Left ventricle myocardium inferior (tissue), 1 donor: ENCODE measurements at regions not wholly inside any gene's neighbourhood (a gene's known extent, or its start where the extent isn't known, plus 50 kb on each side); places are given as distances from the start of the nearest gene placed in this dataset.

ENCODE experiments used
- DNase-seq: peaks from one replicate; pipeline ENCODE4 v3.0.0-alpha.2; 2020
- H3K27ac ChIP-seq: fragments of 200-600 bp; replicated peaks from 2 replicates; pipeline ENCODE4 v1.8.0; 2021
- H3K27me3 ChIP-seq: fragments of 200-600 bp; 2 replicates; pipeline ENCODE4 v1.8.0; 2021; ENCODE audit warnings: low read depth
- H3K36me3 ChIP-seq: fragments of 200-600 bp; 2 replicates; pipeline ENCODE4 v1.8.0; 2021
- H3K4me1 ChIP-seq: fragments of 200-600 bp; 2 replicates; pipeline ENCODE4 v1.8.0; 2021
- H3K4me3 ChIP-seq: fragments of 200-600 bp; 2 replicates; pipeline ENCODE4 v1.8.0; 2021; ENCODE audit warnings: mild to moderate bottlenecking, moderate library complexity
- H3K9me3 ChIP-seq: fragments of 200-600 bp; replicated peaks from 2 replicates; pipeline ENCODE4 v1.8.0; 2021
- CTCF ChIP-seq: fragments of 200-600 bp; IDR thresholded peaks from 2 replicates; pipeline ENCODE4 v1.8.0; 2021; ENCODE audit warnings: antibody characterized with exemption, mild to moderate bottlenecking, borderline replicate concordance
- intact Hi-C: fragments of 100-400 bp; cut with micrococcal nuclease; formaldehyde crosslinking; loops from one replicate; pipeline ENCODE4 v1.11.0; 2022
- donor health status: DM: no; HTN: yes; CAD: no; lungs with severe emphysema.

GRCh38 chr1:55310505-55310971, 95.4 kb upstream of the USP24 start:
- Histone ChIP-seq H3K9me3 (no peaks in the 10 kb centered on the region), H3K36me3 (no peaks in the 10 kb centered on the region), H3K4me3 (no peak overlapping the region), H3K27ac (no peak overlapping the region), H3K4me1 (peaks cover 4% of the 10 kb centered on the region), H3K27me3 (peaks cover 5% of the 10 kb centered on the region)
- DNase-seq = no peak
- TF ChIP-seq CTCF = no peak
- intact Hi-C loops = no loop called here

DNA sequence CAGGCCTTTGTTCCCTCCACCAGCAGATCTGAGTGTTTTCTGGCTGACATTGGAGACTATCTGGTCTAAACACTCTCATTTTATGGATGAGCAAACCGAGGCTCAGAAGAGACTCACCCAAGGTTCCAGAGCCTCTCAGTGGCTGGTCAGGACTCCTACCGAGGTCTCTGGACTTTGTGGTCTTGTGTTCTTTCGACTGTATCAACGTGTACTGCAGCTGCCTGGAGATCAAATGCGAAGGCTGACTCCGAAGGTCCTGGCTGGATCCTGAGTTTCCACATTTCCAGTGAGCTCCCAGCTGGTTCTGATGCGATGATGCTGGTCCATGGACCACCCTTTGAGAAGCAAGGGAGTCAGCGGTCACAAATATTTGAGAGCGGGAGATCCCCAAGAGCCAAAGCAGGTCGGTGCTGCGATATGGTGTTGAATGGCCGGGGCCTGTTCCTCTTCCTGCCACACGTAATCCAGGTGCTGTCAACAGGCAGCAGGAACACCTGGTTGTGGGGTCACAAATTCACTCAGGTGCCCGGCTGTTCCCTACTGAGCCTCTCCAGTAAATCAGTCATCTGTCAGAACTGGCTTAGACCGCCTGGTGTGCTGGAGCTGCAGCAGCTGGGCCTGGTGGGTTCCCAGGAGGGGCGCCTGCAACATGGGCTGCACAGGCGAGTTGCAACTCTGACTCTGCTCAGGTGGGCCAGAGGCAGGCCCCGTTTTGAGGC, 94.8 kb upstream of the USP24 start:
- no peak for TF ChIP-seq CTCF
- Histone ChIP-seq H3K9me3 (no peaks in the 10 kb centered on the region), H3K4me1 (peaks cover 4% of the 10 kb centered on the region), H3K4me3 (no peak overlapping the region), H3K27me3 (peaks cover 5% of the 10 kb centered on the region), H3K36me3 (no peaks in the 10 kb centered on the region), H3K27ac (no peak overlapping the region)
- DNase-seq = no peak
- intact Hi-C loops = no loop called here

DNA sequence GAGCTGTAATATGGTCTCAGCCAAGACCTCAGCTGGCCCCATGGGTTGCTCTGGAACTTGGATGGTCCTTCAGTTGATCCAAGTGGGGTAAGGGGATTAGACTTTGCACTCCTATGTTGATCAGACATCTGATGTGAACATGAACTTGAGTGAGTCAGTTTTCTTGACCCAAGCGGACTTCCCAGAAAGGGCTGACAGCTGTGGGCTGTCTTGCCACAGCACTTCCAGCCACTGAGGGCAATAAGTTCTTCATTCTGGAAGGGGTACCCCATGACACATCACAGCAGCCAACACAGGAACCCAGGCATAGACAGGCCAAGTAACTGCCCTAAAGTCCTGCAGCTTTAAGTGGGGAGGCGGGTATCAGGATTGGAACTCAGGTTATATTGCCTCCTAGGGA, 93.9 kb upstream of the USP24 start:
- no peak for TF ChIP-seq CTCF
- no peaks in the 10 kb centered on the region for H3K36me3 ChIP-seq
- H3K4me3 ChIP-seq = no peak overlapping the region
- H3K27ac ChIP-seq = no peak overlapping the region
- H3K27me3 ChIP-seq = peaks cover 5% of the 10 kb centered on the region
- no peaks in the 10 kb centered on the region for H3K9me3 ChIP-seq
- intact Hi-C loops = no loop called here
- DNase-seq = no peak
- peaks cover 4% of the 10 kb centered on the region for H3K4me1 ChIP-seq

DNA sequence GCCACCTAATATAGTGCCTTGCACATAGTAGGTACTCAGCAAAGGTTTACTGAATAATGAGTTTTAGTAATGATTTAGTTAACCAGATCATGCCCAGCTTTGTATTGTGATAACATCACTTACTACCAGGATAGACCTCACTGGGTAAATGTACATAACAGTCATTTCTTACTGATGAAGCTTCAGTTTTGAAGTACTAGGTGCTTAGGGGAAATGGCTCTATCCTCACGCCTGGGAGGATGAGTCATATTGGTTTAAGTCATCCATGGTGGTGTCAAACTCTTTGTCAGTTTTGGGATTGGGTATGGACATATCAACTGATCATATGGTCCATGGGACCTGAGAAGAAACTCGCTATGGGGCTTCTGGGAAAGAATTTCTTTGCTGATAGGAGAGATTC, 90.6 kb upstream of the USP24 start:
- intact Hi-C loops = no loop called here
- DNase-seq = no peak
- no peaks in the 10 kb centered on the region for H3K36me3 ChIP-seq
- H3K4me1 ChIP-seq = peaks cover 25% of the 10 kb centered on the region
- no peak overlapping the region for H3K4me3 ChIP-seq
- H3K27ac ChIP-seq = no peak overlapping the region
- H3K9me3 ChIP-seq = no peaks in the 10 kb centered on the region
- no peak for TF ChIP-seq CTCF
- peaks cover 5% of the 10 kb centered on the region for H3K27me3 ChIP-seq

DNA sequence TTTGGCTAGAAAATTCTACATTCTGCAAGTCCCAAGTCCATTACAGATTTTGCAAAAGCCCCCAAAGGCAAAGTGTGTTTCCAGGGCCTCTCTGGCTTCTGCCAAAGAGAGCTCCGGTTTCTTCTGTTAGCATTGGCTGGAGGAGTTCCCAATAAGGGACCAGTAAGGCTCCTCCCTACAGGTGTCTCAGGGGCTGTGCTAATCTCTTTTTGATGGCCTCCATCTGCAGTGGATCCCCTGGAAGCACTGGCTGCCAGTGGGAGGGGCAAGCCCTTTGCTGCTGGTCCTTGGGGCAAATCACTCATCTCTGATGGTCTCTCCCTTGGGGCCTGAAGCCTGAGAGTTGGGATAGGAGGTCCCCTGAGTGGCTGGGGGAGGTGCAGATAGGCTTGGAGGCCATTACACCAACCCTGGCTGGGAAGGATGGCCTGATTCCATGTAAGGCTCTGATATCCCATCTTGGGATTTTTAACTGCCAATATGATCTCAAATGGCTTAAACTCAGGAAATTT, 89.1 kb upstream of the USP24 start:
- intact Hi-C loops = no loop called here
- Histone ChIP-seq H3K27ac (no peak overlapping the region), H3K4me1 (peaks cover 28% of the 10 kb centered on the region), H3K36me3 (no peaks in the 10 kb centered on the region), H3K9me3 (no peaks in the 10 kb centered on the region), H3K27me3 (peaks cover 5% of the 10 kb centered on the region), H3K4me3 (no peak overlapping the region)
- DNase-seq = peak; percentile 46
- no peak for TF ChIP-seq CTCF
